ENCODE measurements at regions not wholly inside any gene's neighbourhood (a gene's known extent, or its start where the extent isn't known, plus 50 kb on each side); places are given as distances from the start of the nearest gene placed in this dataset.

DNA sequence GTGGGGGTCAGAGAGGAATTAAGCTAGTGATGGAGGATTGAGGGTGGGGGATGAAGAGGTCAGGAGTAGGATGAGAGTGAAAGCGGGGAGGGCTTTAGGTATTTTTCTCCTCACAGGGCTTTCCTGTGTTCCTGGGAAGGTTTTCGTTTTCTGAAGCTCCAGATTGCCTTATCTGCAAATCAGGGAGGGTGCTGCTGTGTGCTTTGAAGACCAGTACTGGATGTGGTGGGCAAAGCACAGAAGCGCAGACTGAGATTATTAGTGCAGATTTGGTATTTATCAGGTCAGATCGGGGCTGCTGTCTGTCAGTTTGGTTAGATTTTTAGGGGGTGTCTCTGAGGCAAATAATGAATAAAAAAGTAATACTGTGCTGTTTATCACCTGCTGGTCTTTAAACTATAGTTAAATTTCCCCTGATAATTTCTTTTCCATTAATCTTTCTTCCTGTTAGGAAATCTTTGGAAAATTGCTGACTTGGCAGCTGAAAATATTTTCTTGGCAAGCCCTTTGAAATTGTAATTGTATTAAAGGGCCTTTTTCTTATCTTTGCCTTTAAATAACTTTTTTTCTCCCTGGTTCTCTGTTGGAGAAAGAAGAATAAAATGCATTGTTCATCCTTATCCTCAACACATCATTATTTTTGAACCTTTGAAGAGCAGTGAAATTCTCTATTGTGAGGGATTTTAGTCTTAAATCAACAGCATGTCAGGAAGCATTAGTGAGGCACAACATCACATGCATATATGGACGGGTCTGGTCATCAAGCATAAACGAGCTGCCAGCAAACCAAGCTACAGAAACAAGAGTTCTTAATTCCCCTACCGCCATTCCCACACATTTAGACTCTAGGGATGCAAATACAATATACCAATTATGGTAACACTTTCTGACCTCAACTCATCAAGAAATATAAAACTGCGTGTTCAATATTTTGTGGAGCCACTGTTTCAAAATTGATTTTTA, 139.6 kb downstream of the S1PR1 start:
- BruUV-seq (replicated peaks) = no TSS peak
- no peaks in the 10 kb centered on the region for H3K36me3 ChIP-seq (ENCODE audit: insufficient read depth, low read length, poor library complexity, severe bottlenecking)
- ChIA-PET POLR2A (ENCODE audit: low non-redundant PET) (no interaction called here), CTCF (no interaction called here)
- no peaks in the 10 kb centered on the region for H3K9me3 ChIP-seq (ENCODE audit: low read depth, low read length, poor library complexity, severe bottlenecking)
- H3K27ac ChIP-seq (ENCODE audit: low read depth, low read length, poor library complexity, severe bottlenecking) = no peak overlapping the region
- intact Hi-C loops (cut with micrococcal nuclease; ENCODE audit: unreplicated experiment) = no loop called here
- no peaks in the 10 kb centered on the region for H3K27me3 ChIP-seq (replicated peaks; ENCODE audit: insufficient read depth, low read depth, low read length, poor library complexity)
- TF ChIP-seq, protein P1, sequence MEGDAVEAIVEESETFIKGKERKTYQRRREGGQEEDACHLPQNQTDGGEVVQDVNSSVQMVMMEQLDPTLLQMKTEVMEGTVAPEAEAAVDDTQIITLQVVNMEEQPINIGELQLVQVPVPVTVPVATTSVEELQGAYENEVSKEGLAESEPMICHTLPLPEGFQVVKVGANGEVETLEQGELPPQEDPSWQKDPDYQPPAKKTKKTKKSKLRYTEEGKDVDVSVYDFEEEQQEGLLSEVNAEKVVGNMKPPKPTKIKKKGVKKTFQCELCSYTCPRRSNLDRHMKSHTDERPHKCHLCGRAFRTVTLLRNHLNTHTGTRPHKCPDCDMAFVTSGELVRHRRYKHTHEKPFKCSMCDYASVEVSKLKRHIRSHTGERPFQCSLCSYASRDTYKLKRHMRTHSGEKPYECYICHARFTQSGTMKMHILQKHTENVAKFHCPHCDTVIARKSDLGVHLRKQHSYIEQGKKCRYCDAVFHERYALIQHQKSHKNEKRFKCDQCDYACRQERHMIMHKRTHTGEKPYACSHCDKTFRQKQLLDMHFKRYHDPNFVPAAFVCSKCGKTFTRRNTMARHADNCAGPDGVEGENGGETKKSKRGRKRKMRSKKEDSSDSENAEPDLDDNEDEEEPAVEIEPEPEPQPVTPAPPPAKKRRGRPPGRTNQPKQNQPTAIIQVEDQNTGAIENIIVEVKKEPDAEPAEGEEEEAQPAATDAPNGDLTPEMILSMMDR (conservative IDR thresholded peaks at IDR 0.05; ENCODE audit: low read depth, low read length) = no peak
- TF ChIP-seq EZH2 (IDR thresholded peaks at IDR 0.05; ENCODE audit: borderline replicate concordance, low read depth, low read length, poor library complexity, severe bottlenecking) = no peak
- no peak overlapping the region for H3K4me3 ChIP-seq (ENCODE audit: low read depth, low read length, poor library complexity, severe bottlenecking)
- H3K4me1 ChIP-seq (ENCODE audit: insufficient read depth, low read length, poor library complexity, severe bottlenecking) = no peaks in the 10 kb centered on the region
- DNase-seq (ENCODE audit: low spot score) = no peak

DNA sequence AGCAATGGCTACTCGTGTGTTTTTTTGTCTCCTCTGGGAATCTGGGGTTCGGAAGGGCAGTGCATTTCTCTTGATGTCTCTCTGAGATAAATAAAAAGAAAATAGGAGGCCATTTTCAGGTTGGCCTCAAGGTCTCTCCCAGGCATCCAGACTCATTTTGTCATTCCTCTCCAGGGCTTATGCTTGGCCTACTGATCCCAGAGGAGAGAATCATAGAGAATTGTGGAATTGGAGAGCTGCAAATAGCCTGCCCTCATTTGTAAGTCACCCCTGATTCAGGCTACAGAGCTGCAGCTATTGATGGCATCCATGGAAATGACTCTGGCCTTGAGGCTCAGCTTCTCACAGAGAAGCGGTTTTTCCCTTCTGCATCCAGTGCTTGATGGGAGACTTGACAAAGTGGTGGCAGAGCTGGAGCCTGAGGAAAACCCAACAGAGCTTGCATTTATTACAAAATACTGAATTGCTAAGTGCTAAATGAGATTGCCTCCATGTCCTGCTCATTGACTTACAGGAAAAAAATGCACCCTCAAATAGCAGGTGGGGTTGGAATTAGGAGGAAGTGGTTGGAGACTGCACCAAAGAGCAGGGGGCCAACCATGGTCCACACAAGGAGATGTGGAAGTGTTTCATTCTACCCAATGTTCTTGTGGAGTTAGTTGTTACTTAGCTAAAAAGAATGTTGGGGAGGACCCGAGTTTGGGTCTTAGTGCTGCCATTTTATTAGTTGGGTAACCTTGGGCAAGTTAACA, 140.4 kb downstream of the S1PR1 start:
- TF ChIP-seq EZH2 (IDR thresholded peaks at IDR 0.05; ENCODE audit: borderline replicate concordance, low read depth, low read length, poor library complexity, severe bottlenecking) = no peak
- TF ChIP-seq, protein P1 (conservative IDR thresholded peaks at IDR 0.05; ENCODE audit: low read depth, low read length) = no peak
- DNase-seq (ENCODE audit: low spot score) = no peak
- intact Hi-C loops (cut with micrococcal nuclease; ENCODE audit: unreplicated experiment) = no loop called here
- Histone ChIP-seq H3K27me3 (replicated peaks; ENCODE audit: insufficient read depth, low read depth, low read length, poor library complexity) (no peaks in the 10 kb centered on the region), H3K4me3 (ENCODE audit: low read depth, low read length, poor library complexity, severe bottlenecking) (no peak overlapping the region), H3K27ac (ENCODE audit: low read depth, low read length, poor library complexity, severe bottlenecking) (no peak overlapping the region), H3K4me1 (ENCODE audit: insufficient read depth, low read length, poor library complexity, severe bottlenecking) (no peaks in the 10 kb centered on the region), H3K9me3 (ENCODE audit: low read depth, low read length, poor library complexity, severe bottlenecking) (no peaks in the 10 kb centered on the region), H3K36me3 (ENCODE audit: insufficient read depth, low read length, poor library complexity, severe bottlenecking) (no peaks in the 10 kb centered on the region)
- CTCF ChIA-PET = no interaction called here
- POLR2A ChIA-PET (ENCODE audit: low non-redundant PET) = no interaction called here
- no TSS peak for BruUV-seq (replicated peaks)

DNA sequence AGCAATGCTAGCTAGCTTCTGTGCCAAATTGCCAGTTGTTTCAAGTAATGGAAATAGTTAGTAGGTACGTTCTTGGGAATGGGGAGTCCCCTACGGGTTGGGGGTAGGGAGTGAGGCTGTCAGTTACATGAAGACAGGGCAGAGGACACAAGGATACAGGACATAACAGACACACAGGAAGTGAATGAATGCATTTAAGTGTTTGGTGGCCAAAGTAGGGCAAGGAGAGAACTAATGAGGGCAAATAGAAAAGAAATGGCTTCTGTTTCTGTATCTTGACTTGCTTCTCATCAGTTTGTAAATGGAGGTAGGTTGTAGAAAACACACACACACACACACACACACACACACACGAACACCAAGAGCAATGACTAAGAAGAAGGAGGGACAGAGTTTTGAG, 142.2 kb downstream of the S1PR1 start:
- no peak for TF ChIP-seq EZH2 (IDR thresholded peaks at IDR 0.05; ENCODE audit: borderline replicate concordance, low read depth, low read length, poor library complexity, severe bottlenecking)
- TF ChIP-seq, protein P1 (conservative IDR thresholded peaks at IDR 0.05; ENCODE audit: low read depth, low read length) = no peak
- CTCF ChIA-PET = no interaction called here
- intact Hi-C loops (cut with micrococcal nuclease; ENCODE audit: unreplicated experiment) = no loop called here
- BruUV-seq (replicated peaks) = no TSS peak
- Histone ChIP-seq H3K27ac (ENCODE audit: low read depth, low read length, poor library complexity, severe bottlenecking) (no peak overlapping the region), H3K27me3 (replicated peaks; ENCODE audit: insufficient read depth, low read depth, low read length, poor library complexity) (no peaks in the 10 kb centered on the region), H3K36me3 (ENCODE audit: insufficient read depth, low read length, poor library complexity, severe bottlenecking) (no peaks in the 10 kb centered on the region), H3K9me3 (ENCODE audit: low read depth, low read length, poor library complexity, severe bottlenecking) (no peaks in the 10 kb centered on the region), H3K4me3 (ENCODE audit: low read depth, low read length, poor library complexity, severe bottlenecking) (no peak overlapping the region), H3K4me1 (ENCODE audit: insufficient read depth, low read length, poor library complexity, severe bottlenecking) (no peaks in the 10 kb centered on the region)
- no peak for DNase-seq (ENCODE audit: low spot score)
- POLR2A ChIA-PET (ENCODE audit: low non-redundant PET) = no interaction called here
